ENCODE measurements at regions not wholly inside any gene's neighbourhood (a gene's known extent, or its start where the extent isn't known, plus 50 kb on each side); places are given as distances from the start of the nearest gene placed in this dataset.

DNA sequence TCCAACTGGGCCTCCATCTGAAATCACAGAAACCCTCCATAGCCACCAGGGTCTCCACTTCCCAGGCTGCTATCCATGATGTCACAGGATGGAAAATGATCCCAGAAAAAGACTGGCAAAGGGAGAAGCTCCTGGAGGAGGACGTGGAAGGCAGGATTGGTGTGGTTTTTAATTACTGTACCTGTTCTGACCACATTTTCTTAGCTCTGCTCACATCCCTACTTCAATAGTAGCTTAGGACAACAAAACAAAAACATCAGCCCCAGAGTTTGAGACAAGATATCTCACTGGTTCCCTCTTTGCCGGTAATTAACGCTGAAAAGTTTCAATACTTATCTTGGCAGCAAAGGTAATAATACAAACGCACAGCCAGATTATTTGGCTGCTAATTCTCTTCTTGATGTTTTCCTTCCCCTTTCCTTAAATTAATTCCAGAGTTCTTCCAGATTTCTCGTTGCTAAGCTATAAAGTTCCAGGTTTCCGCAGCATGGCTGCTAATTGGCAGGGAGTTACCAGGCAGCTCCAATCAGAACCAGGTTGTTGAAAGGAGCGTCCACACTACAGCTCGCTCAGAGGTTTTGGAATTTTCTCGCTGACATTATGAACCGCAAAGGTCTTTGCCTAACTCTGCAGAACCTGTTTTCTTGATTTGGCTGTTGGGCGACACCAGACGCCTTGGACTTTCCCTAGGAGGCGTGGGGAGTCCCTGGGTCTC, 263.4 kb downstream of the MRTFB start:
- Histone ChIP-seq H3K36me3 (ENCODE audit: control insufficient read depth, insufficient read depth, low read length) (no peaks in the 10 kb centered on the region), H3K9me3 (ENCODE audit: control insufficient read depth, low read length) (no peaks in the 10 kb centered on the region), H3K4me1 (ENCODE audit: control insufficient read depth, insufficient read depth, low read length) (no peaks in the 10 kb centered on the region), H3K9ac (ENCODE audit: extremely low read depth, low read length, poor library complexity, severe bottlenecking) (no peak overlapping the region), H3K27me3 (ENCODE audit: control insufficient read depth, insufficient read depth, low read length, poor library complexity, severe bottlenecking) (no peaks in the 10 kb centered on the region), H3K4me3 (ENCODE audit: low read length) (no peak overlapping the region), H3K27ac (ENCODE audit: low read depth, low read length) (no peak overlapping the region)
- Mint-ChIP-seq H3K27ac (no peak overlapping the region), H3K36me3 (ENCODE audit: low read depth) (peaks cover 7% of the 10 kb centered on the region), H3K9me3 (no peaks in the 10 kb centered on the region), H3K4me1 (peaks cover 8% of the 10 kb centered on the region), H3K27me3 (ENCODE audit: insufficient read depth) (no peaks in the 10 kb centered on the region), H3K4me3 (no peak overlapping the region)
- 86 to 94% methylated on average over 11 to 13 of the region's 13 CpGs for WGBS, 2 experiments (ENCODE audit: insufficient coverage in 1 of 2, insufficient read length in 1 of 2)
- TF ChIP-seq, protein P1, sequence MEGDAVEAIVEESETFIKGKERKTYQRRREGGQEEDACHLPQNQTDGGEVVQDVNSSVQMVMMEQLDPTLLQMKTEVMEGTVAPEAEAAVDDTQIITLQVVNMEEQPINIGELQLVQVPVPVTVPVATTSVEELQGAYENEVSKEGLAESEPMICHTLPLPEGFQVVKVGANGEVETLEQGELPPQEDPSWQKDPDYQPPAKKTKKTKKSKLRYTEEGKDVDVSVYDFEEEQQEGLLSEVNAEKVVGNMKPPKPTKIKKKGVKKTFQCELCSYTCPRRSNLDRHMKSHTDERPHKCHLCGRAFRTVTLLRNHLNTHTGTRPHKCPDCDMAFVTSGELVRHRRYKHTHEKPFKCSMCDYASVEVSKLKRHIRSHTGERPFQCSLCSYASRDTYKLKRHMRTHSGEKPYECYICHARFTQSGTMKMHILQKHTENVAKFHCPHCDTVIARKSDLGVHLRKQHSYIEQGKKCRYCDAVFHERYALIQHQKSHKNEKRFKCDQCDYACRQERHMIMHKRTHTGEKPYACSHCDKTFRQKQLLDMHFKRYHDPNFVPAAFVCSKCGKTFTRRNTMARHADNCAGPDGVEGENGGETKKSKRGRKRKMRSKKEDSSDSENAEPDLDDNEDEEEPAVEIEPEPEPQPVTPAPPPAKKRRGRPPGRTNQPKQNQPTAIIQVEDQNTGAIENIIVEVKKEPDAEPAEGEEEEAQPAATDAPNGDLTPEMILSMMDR (conservative IDR thresholded peaks at IDR 0.05) = no peak
- DNase-seq = no peak

GRCh38 chr16:14333361-14333760, 262.2 kb downstream of the MRTFB start:
- H3K9me3 ChIP-seq (ENCODE audit: control insufficient read depth, low read length) = peaks cover 3% of the 10 kb centered on the region
- H3K4me3 ChIP-seq (ENCODE audit: low read length) = no peak overlapping the region
- Mint-ChIP-seq H3K4me1 (peaks cover 8% of the 10 kb centered on the region), H3K27me3 (ENCODE audit: insufficient read depth) (no peaks in the 10 kb centered on the region), H3K4me3 (no peak overlapping the region), H3K36me3 (ENCODE audit: low read depth) (peaks cover 12% of the 10 kb centered on the region), H3K9me3 (peaks cover 2% of the 10 kb centered on the region), H3K27ac (no peak overlapping the region)
- no peak overlapping the region for H3K27ac ChIP-seq (ENCODE audit: low read depth, low read length)
- 92% methylated on average over 2 of the region's 2 CpGs; no CpG with 5 or more reads in 1 of the 2 experiments for WGBS, 2 experiments (ENCODE audit: insufficient coverage in 1 of 2, insufficient read length in 1 of 2)
- no peaks in the 10 kb centered on the region for H3K4me1 ChIP-seq (ENCODE audit: control insufficient read depth, insufficient read depth, low read length)
- H3K9ac ChIP-seq (ENCODE audit: extremely low read depth, low read length, poor library complexity, severe bottlenecking) = no peak overlapping the region
- DNase-seq = no peak
- H3K27me3 ChIP-seq (ENCODE audit: control insufficient read depth, insufficient read depth, low read length, poor library complexity, severe bottlenecking) = no peaks in the 10 kb centered on the region
- TF ChIP-seq, protein P1 (conservative IDR thresholded peaks at IDR 0.05) = no peak
- peaks cover 3% of the 10 kb centered on the region for H3K36me3 ChIP-seq (ENCODE audit: control insufficient read depth, insufficient read depth, low read length)

DNA sequence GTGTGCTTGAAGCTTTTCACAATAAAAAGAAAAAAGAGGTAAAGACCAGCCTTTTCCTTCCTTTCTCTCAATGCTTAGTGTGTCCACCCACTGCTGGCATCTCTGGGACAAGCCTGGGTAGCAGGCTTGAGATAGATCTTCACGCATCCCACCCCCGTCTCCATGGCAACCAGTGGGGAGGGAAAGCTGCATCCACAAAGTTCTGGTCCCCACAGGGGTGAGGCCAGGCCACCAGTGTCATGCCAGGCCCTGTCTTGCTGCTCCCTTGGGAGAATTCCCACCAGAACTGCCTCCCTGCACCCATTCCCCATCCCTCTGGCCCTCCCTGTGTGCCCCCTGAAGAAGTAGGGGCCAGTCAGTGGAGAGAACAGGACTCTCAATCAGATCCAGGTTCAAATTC, 259.9 kb downstream of the MRTFB start:
- no peak overlapping the region for H3K27ac Mint-ChIP-seq
- 98% methylated on average over 2 of the region's 2 CpGs; no CpG with 5 or more reads in 1 of the 2 experiments for WGBS, 2 experiments (ENCODE audit: insufficient coverage in 1 of 2, insufficient read length in 1 of 2)
- TF ChIP-seq, protein P1 (conservative IDR thresholded peaks at IDR 0.05) = no peak
- no peak overlapping the region for H3K27ac ChIP-seq (ENCODE audit: low read depth, low read length)
- H3K4me1 Mint-ChIP-seq = no peaks in the 10 kb centered on the region
- no peaks in the 10 kb centered on the region for H3K4me1 ChIP-seq (ENCODE audit: control insufficient read depth, insufficient read depth, low read length)
- H3K36me3 Mint-ChIP-seq (ENCODE audit: low read depth) = peaks cover 31% of the 10 kb centered on the region
- no peaks in the 10 kb centered on the region for H3K27me3 Mint-ChIP-seq (ENCODE audit: insufficient read depth)
- H3K9me3 ChIP-seq (ENCODE audit: control insufficient read depth, low read length) = peaks cover 10% of the 10 kb centered on the region
- no peak overlapping the region for H3K9ac ChIP-seq (ENCODE audit: extremely low read depth, low read length, poor library complexity, severe bottlenecking)
- DNase-seq = no peak
- H3K27me3 ChIP-seq (ENCODE audit: control insufficient read depth, insufficient read depth, low read length, poor library complexity, severe bottlenecking) = no peaks in the 10 kb centered on the region
- H3K4me3 Mint-ChIP-seq = no peak overlapping the region
- no peak overlapping the region for H3K4me3 ChIP-seq (ENCODE audit: low read length)
- H3K36me3 ChIP-seq (ENCODE audit: control insufficient read depth, insufficient read depth, low read length) = peaks cover 15% of the 10 kb centered on the region
- peaks cover 7% of the 10 kb centered on the region for H3K9me3 Mint-ChIP-seq
